Erythroblast (primary cell): ENCODE measurements at regions not wholly inside any gene's neighbourhood (a gene's known extent, or its start where the extent isn't known, plus 50 kb on each side); places are given as distances from the start of the nearest gene placed in this dataset.

ENCODE experiments used
- GATA1 ChIP-seq: IDR thresholded peaks from 2 replicates; pipeline ENCODE4 v1.6.1; 2011; ENCODE audit warnings: low read depth, mild to moderate bottlenecking, control low read depth, low read length, moderate library complexity
- POLR2A ChIP-seq: IDR thresholded peaks from 2 replicates; pipeline ENCODE4 v1.6.1; 2011; ENCODE audit warnings: mild to moderate bottlenecking, low read length

GRCh38 chr4:115944146-115944905, 830.9 kb upstream of the NDST4 start:
- TF ChIP-seq POLR2A, result no peak
- no peak for TF ChIP-seq GATA1
